ENCODE measurements at regions not wholly inside any gene's neighbourhood (a gene's known extent, or its start where the extent isn't known, plus 50 kb on each side); places are given as distances from the start of the nearest gene placed in this dataset.

DNA sequence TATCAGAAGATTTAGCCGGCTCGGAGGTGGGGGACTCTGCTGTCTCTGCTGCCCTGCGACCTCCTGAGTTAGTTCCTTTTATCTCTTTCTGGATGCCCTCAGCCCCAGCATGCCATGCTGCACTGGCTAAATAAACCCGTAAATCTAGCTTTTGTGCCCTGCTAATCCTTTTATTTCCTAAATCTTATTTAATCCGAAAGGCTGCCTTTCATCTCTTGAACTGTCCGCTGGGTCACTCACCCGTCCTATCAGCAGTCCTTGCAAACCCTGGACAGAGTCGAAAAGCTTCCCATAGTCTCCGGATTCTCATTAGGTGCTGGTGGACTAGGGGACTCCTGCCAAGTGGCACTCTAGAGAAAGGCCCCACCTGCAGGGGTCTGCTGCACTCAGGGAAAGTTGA is 122.0 kb upstream of the APCDD1 start:
- Histone ChIP-seq H3K9me3 (no peaks in the 10 kb centered on the region), H3K4me1 (no peaks in the 10 kb centered on the region), H3K27me3 (no peaks in the 10 kb centered on the region), H3K4me3 (no peak overlapping the region), H3K36me3 (no peaks in the 10 kb centered on the region), H3K27ac (no peak overlapping the region)
- TF ChIP-seq POLR2A (IDR thresholded peaks at IDR 0.05) = no peak
- TF ChIP-seq, protein P1, sequence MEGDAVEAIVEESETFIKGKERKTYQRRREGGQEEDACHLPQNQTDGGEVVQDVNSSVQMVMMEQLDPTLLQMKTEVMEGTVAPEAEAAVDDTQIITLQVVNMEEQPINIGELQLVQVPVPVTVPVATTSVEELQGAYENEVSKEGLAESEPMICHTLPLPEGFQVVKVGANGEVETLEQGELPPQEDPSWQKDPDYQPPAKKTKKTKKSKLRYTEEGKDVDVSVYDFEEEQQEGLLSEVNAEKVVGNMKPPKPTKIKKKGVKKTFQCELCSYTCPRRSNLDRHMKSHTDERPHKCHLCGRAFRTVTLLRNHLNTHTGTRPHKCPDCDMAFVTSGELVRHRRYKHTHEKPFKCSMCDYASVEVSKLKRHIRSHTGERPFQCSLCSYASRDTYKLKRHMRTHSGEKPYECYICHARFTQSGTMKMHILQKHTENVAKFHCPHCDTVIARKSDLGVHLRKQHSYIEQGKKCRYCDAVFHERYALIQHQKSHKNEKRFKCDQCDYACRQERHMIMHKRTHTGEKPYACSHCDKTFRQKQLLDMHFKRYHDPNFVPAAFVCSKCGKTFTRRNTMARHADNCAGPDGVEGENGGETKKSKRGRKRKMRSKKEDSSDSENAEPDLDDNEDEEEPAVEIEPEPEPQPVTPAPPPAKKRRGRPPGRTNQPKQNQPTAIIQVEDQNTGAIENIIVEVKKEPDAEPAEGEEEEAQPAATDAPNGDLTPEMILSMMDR (IDR thresholded peaks at IDR 0.05) = no peak
- no peak for TF ChIP-seq POLR2AphosphoS5 (IDR thresholded peaks at IDR 0.05)
- intact Hi-C loops (cut with DNase I; ENCODE audit: low total_unique reads) = no loop called here
- DNase-seq (ENCODE audit: low spot score in 2 of 2) = no peak

DNA sequence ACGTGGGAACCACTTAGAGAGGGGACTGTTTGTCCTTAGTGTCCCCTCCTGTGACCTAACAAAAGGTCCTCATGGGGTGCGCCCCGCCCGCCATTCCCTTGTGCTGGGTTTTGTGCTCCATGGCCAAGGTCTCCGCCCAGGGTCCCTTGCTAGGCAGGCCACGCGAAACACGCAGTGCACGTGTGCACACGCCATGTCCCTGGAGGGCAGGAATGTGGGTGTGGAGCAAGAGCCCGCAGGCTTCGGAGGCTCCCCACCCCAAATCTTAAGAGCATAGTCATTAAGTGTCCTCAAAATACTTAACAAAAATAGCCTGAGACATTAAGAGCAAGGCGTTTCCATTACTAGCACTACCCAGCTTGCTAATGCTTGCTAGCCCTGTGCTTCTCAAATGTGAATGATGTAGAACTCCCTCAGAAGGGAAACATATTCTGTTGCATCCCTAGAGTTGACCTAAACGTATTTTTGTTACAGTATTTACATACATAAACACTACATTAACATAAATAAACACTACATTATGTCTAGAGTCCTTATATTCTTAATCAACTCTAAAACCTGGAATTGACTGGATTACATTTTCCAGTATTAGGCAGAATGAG is 117.6 kb upstream of the APCDD1 start:
- H3K27me3 ChIP-seq = no peaks in the 10 kb centered on the region
- H3K36me3 ChIP-seq = no peaks in the 10 kb centered on the region
- no peaks in the 10 kb centered on the region for H3K4me1 ChIP-seq
- H3K9me3 ChIP-seq = no peaks in the 10 kb centered on the region
- DNase-seq (ENCODE audit: low spot score in 2 of 2) = no peak
- H3K27ac ChIP-seq = no peak overlapping the region
- H3K4me3 ChIP-seq = no peak overlapping the region
- TF ChIP-seq POLR2A (IDR thresholded peaks at IDR 0.05) = no peak
- TF ChIP-seq, protein P1 (IDR thresholded peaks at IDR 0.05) = no peak
- no peak for TF ChIP-seq POLR2AphosphoS5 (IDR thresholded peaks at IDR 0.05)
- intact Hi-C loops (cut with DNase I; ENCODE audit: low total_unique reads) = no loop called here

DNA sequence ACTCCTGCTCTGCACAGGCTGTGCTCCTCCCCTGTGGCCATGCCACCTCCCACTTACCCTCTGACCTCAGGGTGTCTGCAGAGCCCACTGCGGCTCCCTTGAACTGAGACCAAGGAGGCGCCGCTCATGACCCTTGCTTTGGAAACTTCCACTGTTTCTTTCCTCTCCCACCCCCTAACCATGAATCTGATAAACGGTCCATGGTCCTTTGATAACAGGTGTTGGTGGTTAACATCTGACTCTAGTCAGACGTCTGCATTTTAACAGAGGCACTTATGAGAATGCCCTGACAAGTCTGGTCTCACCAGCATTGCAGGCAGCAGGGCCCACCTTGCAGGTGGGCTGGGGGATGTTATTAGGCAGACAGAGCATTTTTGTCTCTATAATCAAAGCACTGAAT is 113.6 kb upstream of the APCDD1 start:
- no peaks in the 10 kb centered on the region for H3K27me3 ChIP-seq
- intact Hi-C loops (cut with DNase I; ENCODE audit: low total_unique reads) = no loop called here

DNA sequence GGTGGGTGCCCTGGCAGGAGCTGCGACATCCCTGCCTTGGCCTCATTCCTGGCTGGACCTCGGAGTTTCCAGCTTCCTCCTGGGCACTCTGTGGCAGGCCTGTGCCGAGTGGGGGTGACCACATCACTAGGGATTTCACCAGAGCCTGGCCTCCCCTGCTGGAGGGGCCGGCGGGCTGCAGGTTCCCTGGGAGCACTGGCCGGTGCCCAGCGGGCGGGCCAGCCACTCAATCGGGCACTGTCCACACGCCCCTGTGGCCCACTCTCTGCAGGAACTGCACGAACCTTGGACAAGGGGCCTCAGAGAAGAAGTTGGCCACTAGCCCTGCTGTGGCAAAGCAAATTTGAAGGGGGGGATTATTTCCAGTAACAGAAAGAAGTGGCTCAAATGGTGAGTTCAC is 110.7 kb upstream of the APCDD1 start:
- Histone ChIP-seq H3K9me3 (no peaks in the 10 kb centered on the region), H3K4me3 (no peak overlapping the region), H3K27ac (no peak overlapping the region), H3K4me1 (no peaks in the 10 kb centered on the region), H3K36me3 (no peaks in the 10 kb centered on the region), H3K27me3 (no peaks in the 10 kb centered on the region)
- TF ChIP-seq POLR2A (IDR thresholded peaks at IDR 0.05) (no peak), POLR2AphosphoS5 (IDR thresholded peaks at IDR 0.05) (no peak)
- TF ChIP-seq, protein P1 (IDR thresholded peaks at IDR 0.05) = no peak
- no peak for DNase-seq (ENCODE audit: low spot score in 2 of 2)
- intact Hi-C loops (cut with DNase I; ENCODE audit: low total_unique reads) = no loop called here

More for the DNA sequence above, 113.6 kb upstream of the APCDD1 start:
- Histone ChIP-seq H3K36me3 (no peaks in the 10 kb centered on the region), H3K9me3 (no peaks in the 10 kb centered on the region), H3K27ac (no peak overlapping the region), H3K4me1 (no peaks in the 10 kb centered on the region), H3K4me3 (no peak overlapping the region)
- no peak for TF ChIP-seq POLR2A (IDR thresholded peaks at IDR 0.05)
- no peak for TF ChIP-seq POLR2AphosphoS5 (IDR thresholded peaks at IDR 0.05)
- TF ChIP-seq, protein P1 (IDR thresholded peaks at IDR 0.05) = no peak
- no peak for DNase-seq (ENCODE audit: low spot score in 2 of 2)

DNA sequence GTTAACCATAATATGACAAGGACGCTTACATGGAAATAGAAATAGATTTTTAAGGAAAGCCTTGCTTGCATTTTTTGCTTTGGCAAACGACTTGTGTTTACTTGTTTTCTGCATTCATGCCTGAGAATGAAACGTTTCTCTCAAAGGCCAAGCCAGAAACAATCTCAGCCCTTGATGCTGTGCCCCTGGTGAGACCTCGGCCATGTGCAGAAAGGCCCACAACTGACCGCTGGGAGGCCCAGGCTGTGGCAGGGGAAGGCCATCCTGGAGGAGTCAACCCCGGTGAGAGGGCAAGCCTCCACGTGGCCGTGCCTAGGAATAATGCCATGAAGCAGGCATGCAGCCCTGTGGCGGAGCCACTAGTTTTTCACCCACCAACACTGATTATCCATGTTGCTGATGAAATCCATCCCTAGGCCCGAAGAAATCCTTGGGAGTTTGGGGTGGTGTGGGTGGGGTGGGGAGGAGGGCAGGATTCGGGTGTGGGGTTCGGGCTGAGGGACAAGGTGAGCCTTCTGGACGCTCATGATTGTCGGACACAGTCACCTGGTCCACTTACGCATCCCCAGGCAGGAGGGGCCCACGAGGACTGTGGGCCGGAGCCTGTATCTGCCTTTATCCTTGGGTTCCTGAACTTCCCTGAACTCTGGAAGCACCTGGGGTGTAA is 107.6 kb upstream of the APCDD1 start:
- Histone ChIP-seq H3K27ac (no peak overlapping the region), H3K4me3 (no peak overlapping the region), H3K9me3 (no peaks in the 10 kb centered on the region), H3K27me3 (no peaks in the 10 kb centered on the region), H3K36me3 (no peaks in the 10 kb centered on the region), H3K4me1 (no peaks in the 10 kb centered on the region)
- no peak for DNase-seq (ENCODE audit: low spot score in 2 of 2)
- intact Hi-C loops (cut with DNase I; ENCODE audit: low total_unique reads) = no loop called here
- TF ChIP-seq, protein P1 (IDR thresholded peaks at IDR 0.05) = no peak
- no peak for TF ChIP-seq POLR2A (IDR thresholded peaks at IDR 0.05)
- TF ChIP-seq POLR2AphosphoS5 (IDR thresholded peaks at IDR 0.05) = no peak

All from breast epithelium (tissue), 4 donors.